HG03196 (cell line): ENCODE measurements at regions not wholly inside any gene's neighbourhood (a gene's known extent, or its start where the extent isn't known, plus 50 kb on each side); places are given as distances from the start of the nearest gene placed in this dataset.

Experiments used
- ATAC-seq: cut with Tn5 transposase; IDR thresholded peaks from one replicate; pipeline ENCODE4 v1.9.1; 2021; ENCODE audit not compliant: unreplicated experiment

GRCh38 chrX:46306103-46306502 lies 239.1 kb downstream of the ZNF674 start:
- no peak for ATAC-seq

DNA sequence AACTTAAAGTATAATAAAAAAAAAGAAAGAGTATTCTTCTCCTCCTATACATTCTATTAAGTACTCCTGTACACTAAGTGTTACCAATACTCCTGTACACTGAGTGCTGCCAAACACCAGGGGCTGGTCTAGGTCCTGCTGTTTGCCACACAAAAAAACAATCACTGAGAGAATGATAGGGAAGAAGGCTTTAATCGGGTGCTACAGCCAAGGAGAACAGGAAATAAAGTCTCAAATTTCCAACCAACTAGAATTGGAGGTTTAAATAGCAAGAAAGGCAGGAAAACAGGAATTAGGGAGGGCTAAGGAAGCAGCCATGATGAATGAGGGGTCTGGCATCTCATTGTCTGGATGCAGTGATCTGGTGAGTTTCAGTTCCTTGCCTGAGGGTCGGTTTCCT lies 239.8 kb downstream of the ZNF674 start:
- no peak for ATAC-seq

- ATAC-seq: no peak
These were observed 243.3 kb downstream of the ZNF674 start for GRCh38 chrX:46301903-46302302.

GRCh38 chrX:46298821-46299220 lies 246.4 kb downstream of the ZNF674 start:
- ATAC-seq: no peak

DNA sequence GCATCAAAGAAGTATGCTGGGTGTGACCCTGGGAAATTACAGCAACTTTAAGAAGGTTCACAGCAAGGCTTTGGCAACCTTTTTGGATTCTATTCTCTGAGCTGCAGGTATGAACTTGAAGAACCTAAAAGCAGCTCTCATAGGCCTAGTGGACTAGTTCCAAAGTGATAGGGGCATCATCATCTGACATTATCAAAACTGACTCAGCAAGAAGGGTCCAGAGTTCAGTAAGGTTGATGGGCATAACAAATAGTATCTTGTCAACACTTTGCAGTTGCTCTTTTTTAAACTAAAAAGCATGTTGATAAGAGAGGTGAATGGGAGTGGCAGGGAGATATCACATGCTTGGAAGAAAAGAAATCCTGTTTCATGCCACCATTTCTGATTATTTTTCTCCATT lies 249.3 kb downstream of the ZNF674 start:
- ATAC-seq: no peak

GRCh38 chrX:46294234-46294633 lies 251.0 kb downstream of the ZNF674 start:
- no peak for ATAC-seq

DNA sequence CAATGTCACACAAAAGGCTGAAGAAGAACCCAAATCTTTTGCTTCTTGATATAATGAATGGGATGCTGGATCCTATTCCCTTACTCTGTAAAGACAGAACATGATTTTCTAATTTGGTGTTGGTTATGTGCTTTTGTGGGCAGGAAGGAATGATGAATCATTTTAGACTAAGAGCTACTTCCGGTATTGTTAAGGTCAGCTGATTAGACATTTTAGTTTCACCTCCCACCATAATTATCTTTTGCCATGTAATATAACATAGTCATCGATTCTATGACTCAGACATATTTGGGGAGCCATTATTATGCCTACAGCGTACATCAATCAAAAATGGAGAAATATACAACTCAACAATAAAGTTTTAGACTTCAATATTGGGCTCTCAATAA lies 265.3 kb downstream of the ZNF674 start:
- ATAC-seq: no peak

- ATAC-seq: no peak
These were observed 265.9 kb downstream of the ZNF674 start for GRCh38 chrX:46279214-46279924.

DNA sequence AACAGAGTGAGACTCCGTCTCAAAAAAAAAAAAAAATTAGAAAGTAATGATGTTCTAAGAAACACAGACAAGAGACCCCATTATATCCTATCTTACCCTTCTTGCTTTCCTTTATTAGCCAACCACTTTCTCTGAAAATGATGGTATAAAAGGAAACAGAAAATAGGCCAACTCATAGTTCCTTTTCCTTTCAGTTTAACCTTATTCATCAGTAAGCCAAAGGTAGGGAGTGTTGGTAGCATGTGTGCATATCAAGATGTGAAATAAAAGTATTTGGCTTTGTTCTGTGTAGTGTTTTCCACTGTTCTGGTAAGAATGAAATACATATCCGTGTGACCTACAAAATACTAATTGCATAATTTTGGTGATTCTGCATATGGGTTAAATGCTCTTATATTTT lies 266.6 kb downstream of the ZNF674 start:
- no peak for ATAC-seq

DNA sequence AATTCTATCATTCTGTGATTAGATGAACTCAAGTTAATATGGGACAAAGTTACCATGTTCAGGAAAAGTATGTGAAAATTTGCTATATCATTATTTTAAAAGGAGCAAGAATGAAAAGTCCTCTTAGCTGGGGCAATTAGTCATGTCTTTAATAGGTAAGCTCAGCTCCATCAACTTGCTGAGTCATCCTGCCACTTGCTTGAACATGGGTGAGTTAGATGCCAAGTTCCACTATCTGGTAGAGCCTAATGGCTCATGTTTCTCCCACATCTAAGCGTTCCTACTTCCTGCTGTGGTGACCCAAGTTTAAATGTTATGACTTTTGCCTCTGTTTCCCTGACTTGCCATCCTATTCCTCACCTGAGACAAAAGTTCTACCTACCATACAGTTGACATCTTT lies 276.8 kb downstream of the ZNF674 start:
- no peak for ATAC-seq

- no peak for ATAC-seq
These were observed 281.7 kb downstream of the ZNF674 start for GRCh38 chrX:46263494-46263893.

DNA sequence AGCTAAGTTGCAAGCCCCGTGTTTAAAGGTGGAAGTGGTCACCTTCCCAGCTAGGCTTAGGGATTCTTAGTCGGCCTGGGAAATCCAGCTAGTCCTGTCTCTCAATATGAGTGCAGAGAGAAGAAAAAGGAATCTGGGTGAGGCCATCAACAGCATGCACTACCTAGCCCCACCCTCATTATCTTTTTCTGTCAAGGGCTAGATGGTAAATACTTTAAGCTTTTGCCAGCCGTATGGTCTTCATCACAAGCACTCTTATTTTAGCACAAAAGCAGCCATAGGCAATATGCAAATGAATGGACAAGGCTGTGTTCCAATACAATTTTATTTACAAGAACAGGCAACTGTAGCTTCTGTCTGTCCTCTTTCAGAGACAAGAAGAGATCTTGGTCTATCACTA lies 282.9 kb downstream of the ZNF674 start:
- no peak for ATAC-seq

DNA sequence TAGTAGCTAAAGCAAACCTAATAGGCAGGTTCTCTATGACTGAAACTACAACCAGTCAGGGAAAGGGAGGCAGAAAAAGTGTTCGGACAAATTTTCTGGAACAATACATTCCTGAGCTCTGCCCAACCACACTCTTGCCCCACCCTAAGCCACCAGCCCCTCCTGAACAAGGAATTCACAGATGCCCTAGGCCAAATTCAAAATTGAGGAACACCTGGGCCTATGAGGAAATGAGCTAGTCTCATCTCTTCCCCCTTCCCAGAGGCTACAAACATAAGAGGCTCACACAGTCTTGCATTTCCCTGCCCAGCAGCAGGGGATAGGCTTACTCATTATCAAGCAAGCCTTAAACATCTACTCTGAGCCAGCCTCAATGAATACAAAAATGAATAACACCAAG lies 284.7 kb downstream of the ZNF674 start:
- ATAC-seq: no peak

DNA sequence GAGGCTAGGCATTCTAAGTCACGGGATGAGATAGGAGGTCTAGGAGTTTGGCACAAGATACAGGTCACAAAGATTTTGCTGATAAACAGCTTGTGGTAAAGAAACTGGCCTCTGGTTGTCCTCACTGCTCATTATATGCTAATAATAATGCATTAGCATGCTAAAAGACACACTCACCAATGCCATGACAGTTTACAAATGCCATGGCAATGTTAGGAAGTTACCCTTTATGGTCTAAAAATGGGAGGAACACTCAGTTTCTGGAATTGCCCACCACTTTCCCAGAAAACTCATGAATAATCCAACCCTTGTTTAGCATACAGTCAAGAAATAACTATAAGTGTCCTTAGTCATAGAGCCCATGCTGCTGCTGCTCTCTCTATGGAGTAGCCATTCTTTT lies 286.9 kb downstream of the ZNF674 start:
- no peak for ATAC-seq

GRCh38 chrX:46257451-46257879 lies 287.8 kb downstream of the ZNF674 start:
- ATAC-seq: no peak

DNA sequence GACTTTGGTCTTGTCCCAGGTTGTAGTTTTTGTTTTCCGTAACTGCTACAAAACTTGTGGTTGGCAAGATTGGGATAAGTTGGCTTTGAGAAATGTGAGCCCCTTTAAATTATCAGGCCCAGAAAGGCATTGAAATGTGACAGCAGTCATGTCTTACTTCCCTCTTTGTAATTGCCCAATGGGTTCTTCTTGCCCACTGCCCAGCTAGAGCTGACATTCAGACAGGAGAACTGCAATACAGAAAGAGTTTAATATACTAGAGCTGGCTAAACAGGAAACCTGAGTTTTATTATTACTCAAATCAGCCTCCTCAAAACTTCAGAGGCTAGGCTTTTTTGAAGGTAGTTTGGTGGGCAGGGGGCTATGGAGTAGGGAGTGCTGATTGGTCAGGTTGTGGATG lies 288.3 kb downstream of the ZNF674 start:
- ATAC-seq: no peak

GRCh38 chrX:46255046-46255445 lies 290.2 kb downstream of the ZNF674 start:
- ATAC-seq: no peak

DNA sequence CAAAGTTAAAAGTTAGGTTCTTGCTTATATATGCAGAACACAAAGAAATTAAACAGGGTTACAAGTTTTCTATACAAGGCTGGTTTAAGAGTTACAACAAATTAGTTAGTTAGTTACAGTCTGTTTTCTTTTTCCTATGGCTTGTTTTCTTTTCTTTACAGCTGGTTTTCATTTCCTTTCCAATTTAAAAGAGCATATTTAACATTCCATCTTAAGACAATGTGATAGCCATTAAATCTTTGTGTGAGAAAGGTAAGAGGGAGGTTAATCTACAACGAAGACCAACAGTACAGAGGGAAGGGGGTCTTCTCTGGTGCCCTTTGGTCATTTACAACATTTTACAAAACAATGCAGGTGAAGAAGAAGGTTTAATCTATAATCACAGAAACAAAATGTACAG lies 290.6 kb downstream of the ZNF674 start:
- no peak for ATAC-seq

GRCh38 chrX:46251755-46252154 lies 293.5 kb downstream of the ZNF674 start:
- ATAC-seq: no peak

DNA sequence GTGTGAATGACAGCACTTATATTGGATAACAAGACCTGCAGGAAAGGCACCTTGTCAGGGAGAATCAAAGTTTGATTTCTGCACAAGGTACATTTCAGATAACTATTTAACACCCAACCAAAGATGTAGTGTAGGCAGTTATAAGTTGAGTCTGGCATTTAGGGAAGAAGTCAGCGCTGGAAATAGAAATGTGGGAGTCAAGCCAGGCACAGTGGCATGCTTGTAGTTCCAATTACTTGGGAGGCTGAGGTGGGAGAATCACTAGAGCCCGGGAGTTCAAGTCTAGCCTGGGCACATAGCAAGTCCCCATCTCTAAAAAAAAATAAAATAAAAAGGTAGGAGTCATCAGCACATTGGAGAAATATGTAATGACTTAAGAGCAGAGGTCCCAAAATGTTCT lies 295.1 kb downstream of the ZNF674 start:
- no peak for ATAC-seq

GRCh38 chrX:46247456-46247855 lies 297.8 kb downstream of the ZNF674 start:
- no peak for ATAC-seq

- no peak for ATAC-seq
These were observed 300.8 kb downstream of the ZNF674 start for GRCh38 chrX:46244451-46244850.

DNA sequence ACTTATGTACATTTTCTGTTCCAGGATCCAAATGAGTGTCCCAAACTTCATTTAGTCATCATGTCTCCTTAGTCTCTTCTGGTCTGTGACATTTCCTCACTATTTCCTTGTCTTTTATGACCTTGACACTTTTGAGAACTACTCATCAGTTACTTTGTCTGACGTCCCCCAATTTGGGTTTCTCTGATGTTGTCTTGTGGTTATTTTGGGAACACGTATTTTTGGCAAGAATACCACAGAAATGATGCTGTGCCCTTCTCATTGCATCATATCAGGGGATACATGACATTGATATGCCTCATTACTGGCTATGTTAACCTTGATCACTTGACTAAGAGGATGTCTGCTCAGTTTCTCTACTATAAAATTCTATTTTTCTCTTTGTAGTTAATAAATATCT lies 308.8 kb downstream of the ZNF674 start:
- no peak for ATAC-seq
